ENCODE measurements at regions not wholly inside any gene's neighbourhood (a gene's known extent, or its start where the extent isn't known, plus 50 kb on each side); places are given as distances from the start of the nearest gene placed in this dataset.
"Not testable (repeated sequence)": the region's sequence is repeated elsewhere in the genome, so short reads cannot be mapped to it uniquely, and the experiment has no call there.

- Histone ChIP-seq H3K4me1 (no peaks in the 10 kb centered on the region), H3K27me3 (no peaks in the 10 kb centered on the region), H3K9me3 (peaks cover 0 to 12% of the 10 kb centered on the region in 2 donors), H3K4me3 (no peak overlapping the region), H3K27ac (no peak overlapping the region), H3K36me3 (no peaks in the 10 kb centered on the region)
- no peak for TF ChIP-seq CTCF (IDR thresholded peaks at IDR 0.05)
- intact Hi-C loops (cut with DNase I) = no loop called here
- DNase-seq (ENCODE audit: low spot score in 2 of 2) = no peak
These were observed 469.1 kb upstream of the MAP3K7 start for GRCh38 chr6:91055959-91056358.

- H3K36me3 ChIP-seq; DNase-seq (ENCODE audit: low spot score in 2 of 2); H3K4me1 ChIP-seq; H3K27me3 ChIP-seq; intact Hi-C loops (cut with DNase I); H3K4me3 ChIP-seq; H3K27ac ChIP-seq: not testable (repeated sequence)
- H3K9me3 ChIP-seq = peaks cover 0 to 12% of the 10 kb centered on the region in 2 donors
These were observed 465.9 kb upstream of the MAP3K7 start for GRCh38 chr6:91052473-91053450.

GRCh38 chr6:91045161-91045560 lies 458.3 kb upstream of the MAP3K7 start:
- no peaks in the 10 kb centered on the region for H3K4me1 ChIP-seq
- TF ChIP-seq CTCF (IDR thresholded peaks at IDR 0.05) = no peak
- no peak overlapping the region for H3K27ac ChIP-seq
- DNase-seq (ENCODE audit: low spot score in 2 of 2) = no peak
- no peaks in the 10 kb centered on the region for H3K36me3 ChIP-seq
- no peak overlapping the region for H3K4me3 ChIP-seq
- intact Hi-C loops (cut with DNase I) = no loop called here
- no peaks in the 10 kb centered on the region for H3K27me3 ChIP-seq
- H3K9me3 ChIP-seq = no peaks in the 10 kb centered on the region

GRCh38 chr6:91043751-91044150 lies 456.9 kb upstream of the MAP3K7 start:
- Histone ChIP-seq H3K4me1 (no peaks in the 10 kb centered on the region), H3K27ac (no peak overlapping the region), H3K36me3 (no peaks in the 10 kb centered on the region), H3K27me3 (no peaks in the 10 kb centered on the region), H3K9me3 (no peaks in the 10 kb centered on the region), H3K4me3 (no peak overlapping the region)
- no peak for DNase-seq (ENCODE audit: low spot score in 2 of 2)
- intact Hi-C loops (cut with DNase I) = no loop called here
- no peak for TF ChIP-seq CTCF (IDR thresholded peaks at IDR 0.05)

- no peaks in the 10 kb centered on the region for H3K36me3 ChIP-seq
These were observed 455.8 kb upstream of the MAP3K7 start for GRCh38 chr6:91042656-91043055.

More at GRCh38 chr6:91042656-91043055, 455.8 kb upstream of the MAP3K7 start:
- no peak overlapping the region for H3K27ac ChIP-seq
- no peaks in the 10 kb centered on the region for H3K9me3 ChIP-seq
- H3K4me1 ChIP-seq = no peaks in the 10 kb centered on the region
- no peak for DNase-seq (ENCODE audit: low spot score in 2 of 2)
- intact Hi-C loops (cut with DNase I) = no loop called here
- no peaks in the 10 kb centered on the region for H3K27me3 ChIP-seq
- no peak overlapping the region for H3K4me3 ChIP-seq
- no peak for TF ChIP-seq CTCF (IDR thresholded peaks at IDR 0.05)
